CD4-positive, alpha-beta memory T cell (primary cell): ENCODE measurements at regions not wholly inside any gene's neighbourhood (a gene's known extent, or its start where the extent isn't known, plus 50 kb on each side); places are given as distances from the start of the nearest gene placed in this dataset.
"Not testable (repeated sequence)": the region's sequence is repeated elsewhere in the genome, so short reads cannot be mapped to it uniquely, and the experiment has no call there.

Experiments used
- CTCF ChIA-PET: fragments of 350-600 bp; sonication (Branson Sonifier 250); formaldehyde crosslinking; loops from one replicate; lab custom pipeline; 2021; ENCODE audit warnings: inconsistent platforms; ENCODE audit not compliant: partially characterized antibody; lab: Charles Lee
- POLR2A ChIA-PET: fragments of 350-600 bp; sonication (Branson Sonifier 250); formaldehyde crosslinking; loops from one replicate; lab custom pipeline; 2021; ENCODE audit not compliant: partially characterized antibody; lab: Charles Lee
- DNase-seq, 5 donors: peaks; one replicate each; pipeline versions ENCODE4 v3.0.0 to v3.0.0-alpha.2; 2020 to 2022; ENCODE audit warnings: mixed read lengths in 1 of 5
- H3K27ac ChIP-seq: one replicate; pipeline ENCODE4 v1.7.0; 2013; ENCODE audit warnings: low read depth, low read length
- H3K27me3 ChIP-seq: 2 replicates; pipeline ENCODE4 v1.7.0; 2013; ENCODE audit warnings: mild to moderate bottlenecking, low read length, moderate library complexity; ENCODE audit not compliant: insufficient read depth
- H3K36me3 ChIP-seq: 2 replicates; pipeline ENCODE4 v1.7.0; 2013; ENCODE audit warnings: mild to moderate bottlenecking, low read length, moderate library complexity; ENCODE audit not compliant: insufficient read depth
- H3K4me1 ChIP-seq: 2 replicates; pipeline ENCODE4 v1.7.0; 2013; ENCODE audit warnings: mild to moderate bottlenecking, low read length, moderate library complexity; ENCODE audit not compliant: insufficient read depth
- H3K4me3 ChIP-seq, 2 donors: one replicate each; pipeline ENCODE4 v1.7.0; 2013; ENCODE audit warnings: low read length in 2 of 2, mild to moderate bottlenecking in 1 of 2
- H3K9me3 ChIP-seq, 2 donors: one replicate each; pipeline ENCODE4 v1.7.0; 2013; ENCODE audit warnings: low read length in 2 of 2, control low read depth in 1 of 2; ENCODE audit not compliant: control insufficient read depth in 1 of 2
- H3K27ac Mint-ChIP-seq, 7 donors: one replicate each; pipeline ENCODE4 v1.8.0; 2020 to 2021; ENCODE audit warnings: mixed read lengths in 7 of 7, mild to moderate bottlenecking in 6 of 7, inconsistent platforms in 3 of 7, moderate library complexity in 3 of 7
- H3K27me3 Mint-ChIP-seq, 2 donors: one replicate each; pipeline ENCODE4 v1.8.0; 2020 to 2021; ENCODE audit warnings: mixed read lengths in 2 of 2
- H3K36me3 Mint-ChIP-seq, 2 donors: one replicate each; pipeline ENCODE4 v1.8.0; 2020 to 2021; ENCODE audit warnings: mixed read lengths in 2 of 2, inconsistent platforms in 1 of 2, mild to moderate bottlenecking in 1 of 2
- H3K4me1 Mint-ChIP-seq, 4 donors: one replicate each; pipeline ENCODE4 v1.8.0; 2020 to 2021; ENCODE audit warnings: mixed read lengths in 4 of 4, mild to moderate bottlenecking in 1 of 4
- H3K4me3 Mint-ChIP-seq, 8 donors: one replicate each; pipeline ENCODE4 v1.8.0; 2020 to 2021; ENCODE audit warnings: mixed read lengths in 8 of 8, mild to moderate bottlenecking in 7 of 8, moderate library complexity in 6 of 8, inconsistent platforms in 3 of 8
- H3K9me3 Mint-ChIP-seq, 8 donors: one replicate each; pipeline ENCODE4 v1.8.0; 2020 to 2021; ENCODE audit warnings: mixed read lengths in 8 of 8, mild to moderate bottlenecking in 5 of 8, inconsistent platforms in 3 of 8, moderate library complexity in 1 of 8
- intact Hi-C: fragments of 100-400 bp; cut with micrococcal nuclease; formaldehyde crosslinking; loops from one replicate; pipeline ENCODE4 v1.15.1; 2023

DNA sequence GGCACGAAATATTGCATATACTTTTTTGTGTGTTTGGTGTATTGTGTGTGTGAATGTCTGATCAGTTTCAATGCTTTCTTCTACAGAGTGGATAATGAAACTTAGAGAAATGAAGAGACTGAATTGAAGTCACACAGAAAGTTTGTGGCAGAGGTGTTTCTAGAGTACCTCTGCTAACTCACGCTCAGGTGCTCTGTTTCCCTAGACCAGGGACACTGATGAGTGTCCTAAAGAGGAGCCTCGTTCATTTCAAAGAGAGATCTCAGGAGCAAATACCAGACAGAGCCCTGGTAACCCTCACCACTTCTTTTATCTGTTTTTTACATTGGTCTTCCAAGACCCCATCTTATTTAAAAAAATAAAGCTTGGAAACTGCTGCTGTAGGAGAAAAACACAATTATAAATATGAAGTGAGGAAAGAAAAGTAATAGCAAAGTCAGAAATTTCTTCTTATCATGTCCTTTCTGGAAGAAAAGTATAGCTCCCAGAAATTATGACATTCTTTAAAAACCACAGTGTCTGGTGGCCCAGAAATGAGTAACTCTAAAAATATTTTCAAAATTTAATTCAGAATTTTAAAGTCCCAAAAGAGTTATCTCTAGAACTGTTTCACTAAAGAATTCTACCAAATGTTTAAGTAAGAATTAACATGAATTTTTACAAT, 720.6 kb downstream of the RFPL4B start:
- ChIA-PET CTCF (no interaction called here), POLR2A (no interaction called here)
- no peaks in the 10 kb centered on the region for H3K27me3 ChIP-seq
- no peaks in the 10 kb centered on the region for H3K36me3 ChIP-seq
- no peak overlapping the region for H3K27ac ChIP-seq
- DNase-seq, result no peak
- Mint-ChIP-seq H3K36me3 (no peaks in the 10 kb centered on the region), H3K27me3 (no peaks in the 10 kb centered on the region), H3K27ac (no peak overlapping the region), H3K4me3 (no peak overlapping the region), H3K4me1 (no peaks in the 10 kb centered on the region), H3K9me3 (peaks cover 0 to 15% (median 5%) of the 10 kb centered on the region in 8 donors)
- H3K4me3 ChIP-seq, result no peak overlapping the region
- no peaks in the 10 kb centered on the region for H3K9me3 ChIP-seq
- intact Hi-C loops, result no loop called here
- no peaks in the 10 kb centered on the region for H3K4me1 ChIP-seq

DNA sequence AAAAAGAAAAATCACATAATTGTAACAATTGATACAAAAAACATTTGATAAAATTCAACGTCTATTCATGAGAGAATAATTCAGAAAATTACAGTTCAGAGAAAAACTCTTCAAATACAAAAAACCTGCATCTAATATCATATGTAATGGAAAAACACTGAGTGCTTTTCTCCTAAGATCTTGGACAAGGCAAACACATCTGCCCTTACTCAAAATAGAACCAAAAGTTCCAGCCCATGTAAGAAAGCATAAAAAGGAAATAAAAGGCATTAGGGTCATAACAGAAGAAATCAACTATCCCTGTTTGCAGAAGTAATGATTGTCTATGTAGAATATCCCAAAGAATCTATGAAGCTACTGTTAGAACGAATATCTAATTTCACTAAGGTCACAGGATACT, 721.4 kb downstream of the RFPL4B start:
- H3K27me3 Mint-ChIP-seq, result no peaks in the 10 kb centered on the region

DNA sequence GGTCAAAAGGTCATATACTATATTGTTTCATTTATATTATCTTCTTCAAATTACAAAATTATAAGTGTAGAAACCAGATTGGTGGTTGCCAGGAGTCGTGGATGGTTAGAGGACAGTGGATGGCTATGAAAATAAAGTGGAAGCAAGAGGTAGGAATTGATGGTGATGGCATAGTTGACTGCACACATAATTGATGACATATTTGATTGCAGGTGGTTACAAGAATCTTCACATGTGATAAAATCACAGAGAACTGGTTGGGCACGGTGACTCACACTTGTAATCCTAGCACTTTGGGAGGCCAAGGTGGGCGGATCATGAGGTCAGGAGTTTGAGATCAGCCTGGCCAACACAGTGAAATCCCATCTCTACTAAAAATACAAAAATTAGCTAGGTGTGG, 723.6 kb downstream of the RFPL4B start:
- H3K4me3 Mint-ChIP-seq, H3K36me3 Mint-ChIP-seq, H3K4me3 ChIP-seq, CTCF ChIA-PET, H3K36me3 ChIP-seq, H3K4me1 ChIP-seq, POLR2A ChIA-PET, H3K27ac ChIP-seq, H3K27me3 Mint-ChIP-seq, H3K27me3 ChIP-seq, intact Hi-C loops, H3K27ac Mint-ChIP-seq, DNase-seq, H3K4me1 Mint-ChIP-seq, H3K9me3 ChIP-seq: not testable (repeated sequence)
- peaks cover 0 to 15% (median 4%) of the 10 kb centered on the region in 8 donors for H3K9me3 Mint-ChIP-seq

More for the DNA sequence above, 721.4 kb downstream of the RFPL4B start:
- Histone ChIP-seq H3K36me3 (no peaks in the 10 kb centered on the region), H3K4me1 (no peaks in the 10 kb centered on the region), H3K27me3 (no peaks in the 10 kb centered on the region), H3K9me3 (no peaks in the 10 kb centered on the region), H3K27ac (no peak overlapping the region), H3K4me3 (no peak overlapping the region)
- Mint-ChIP-seq H3K9me3 (peaks cover 0 to 15% (median 5%) of the 10 kb centered on the region in 8 donors), H3K27ac (no peak overlapping the region), H3K36me3 (no peaks in the 10 kb centered on the region), H3K4me3 (no peak overlapping the region), H3K4me1 (no peaks in the 10 kb centered on the region)
- DNase-seq, result no peak
- intact Hi-C loops, result no loop called here
- CTCF ChIA-PET, result no interaction called here
- POLR2A ChIA-PET, result no interaction called here

DNA sequence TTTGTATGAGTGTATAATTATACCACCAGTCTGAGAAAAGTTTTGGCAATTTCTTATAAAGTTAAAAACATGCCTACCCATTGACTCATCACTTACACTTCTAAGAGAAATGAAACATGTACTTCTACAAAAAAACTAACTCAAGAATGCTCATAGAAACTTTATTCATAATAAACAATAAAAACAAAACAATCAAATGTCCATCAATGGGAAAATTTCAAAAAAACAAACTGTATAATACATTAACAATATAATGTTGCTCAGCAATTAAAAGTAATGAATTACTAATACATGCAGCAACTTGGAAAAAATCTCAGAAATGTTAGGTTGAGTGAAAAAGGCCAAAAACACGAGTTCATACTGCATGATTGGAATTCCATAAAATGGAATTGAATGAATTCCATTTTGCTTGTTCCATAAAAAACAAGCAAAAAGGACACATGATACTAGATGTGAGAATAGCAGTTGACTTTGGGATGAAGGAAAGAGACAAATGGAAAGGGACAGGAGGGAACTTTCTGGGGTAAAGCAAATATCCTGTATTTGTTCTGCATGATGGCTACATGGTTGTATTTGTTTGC, 726.6 kb downstream of the RFPL4B start:
- H3K4me3 ChIP-seq, result no peak overlapping the region
- Mint-ChIP-seq H3K36me3 (no peaks in the 10 kb centered on the region), H3K4me1 (no peaks in the 10 kb centered on the region), H3K27ac (no peak overlapping the region), H3K9me3 (peaks cover under 1 to 22% (median 5%) of the 10 kb centered on the region in 8 donors), H3K27me3 (no peaks in the 10 kb centered on the region), H3K4me3 (no peak overlapping the region)
- ChIA-PET POLR2A (no interaction called here), CTCF (no interaction called here)
- no peak for DNase-seq
- H3K27me3 ChIP-seq, result no peaks in the 10 kb centered on the region
- intact Hi-C loops, result no loop called here
- no peaks in the 10 kb centered on the region for H3K9me3 ChIP-seq
- H3K4me1 ChIP-seq, result no peaks in the 10 kb centered on the region
- no peaks in the 10 kb centered on the region for H3K36me3 ChIP-seq
- no peak overlapping the region for H3K27ac ChIP-seq

DNA sequence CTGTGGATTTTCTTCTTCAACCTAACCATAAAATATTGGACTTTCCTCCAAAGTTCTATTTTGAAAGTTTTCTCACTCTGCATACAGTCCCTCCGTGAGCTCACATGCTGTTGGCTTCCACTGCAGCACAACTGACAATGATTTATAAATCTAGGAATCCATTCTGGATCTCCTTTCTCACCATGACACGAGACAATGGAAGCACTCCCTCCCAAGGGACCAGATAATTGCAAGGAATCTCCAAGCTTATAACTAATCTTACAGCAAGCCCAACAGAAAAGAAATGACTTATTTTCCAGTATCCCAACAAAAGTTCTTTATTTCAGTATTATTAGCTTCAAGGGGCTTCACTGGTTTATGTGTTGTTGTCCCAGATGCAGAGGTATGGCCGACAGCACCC, 729.0 kb downstream of the RFPL4B start:
- H3K9me3 Mint-ChIP-seq, result peaks cover 0 to 15% (median 4%) of the 10 kb centered on the region in 8 donors
- POLR2A ChIA-PET, result no interaction called here
- H3K36me3 ChIP-seq, result no peaks in the 10 kb centered on the region

DNA sequence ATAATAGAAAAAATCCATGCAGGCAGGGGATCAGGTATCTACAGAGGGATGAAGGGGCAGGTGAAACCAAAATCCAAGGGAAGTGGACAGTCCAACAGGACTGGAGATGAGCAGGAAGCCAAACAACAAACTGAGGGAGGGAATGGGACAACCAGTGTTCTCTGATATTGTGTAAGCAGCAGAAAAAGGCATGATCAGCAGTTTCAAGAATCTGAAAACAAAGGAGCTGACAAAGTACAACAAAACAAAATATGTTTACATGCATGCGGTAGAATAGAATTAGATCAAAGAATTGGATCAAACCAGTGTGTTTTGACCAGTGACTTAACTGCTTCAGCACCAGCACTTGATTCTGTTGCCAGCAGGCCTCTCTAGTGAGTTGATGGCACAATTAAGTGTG, 729.7 kb downstream of the RFPL4B start:
- H3K36me3 ChIP-seq, result no peaks in the 10 kb centered on the region
- POLR2A ChIA-PET, result no interaction called here
- H3K4me3 Mint-ChIP-seq, result no peak overlapping the region
- no peak overlapping the region for H3K27ac Mint-ChIP-seq
- H3K4me3 ChIP-seq, result no peak overlapping the region
- peaks cover 0 to 14% (median 4%) of the 10 kb centered on the region in 8 donors for H3K9me3 Mint-ChIP-seq
- no peaks in the 10 kb centered on the region for H3K4me1 Mint-ChIP-seq
- H3K9me3 ChIP-seq, result no peaks in the 10 kb centered on the region
- no peaks in the 10 kb centered on the region for H3K36me3 Mint-ChIP-seq
- H3K27me3 ChIP-seq, result no peaks in the 10 kb centered on the region
- CTCF ChIA-PET, result no interaction called here
- H3K27me3 Mint-ChIP-seq, result no peaks in the 10 kb centered on the region
- no peaks in the 10 kb centered on the region for H3K4me1 ChIP-seq
- intact Hi-C loops, result no loop called here
- DNase-seq, result no peak
- no peak overlapping the region for H3K27ac ChIP-seq

More for the DNA sequence above, 729.0 kb downstream of the RFPL4B start:
- Mint-ChIP-seq H3K36me3 (no peaks in the 10 kb centered on the region), H3K4me1 (no peaks in the 10 kb centered on the region), H3K27me3 (no peaks in the 10 kb centered on the region), H3K4me3 (no peak overlapping the region), H3K27ac (no peak overlapping the region)
- H3K27ac ChIP-seq, result no peak overlapping the region
- no peak overlapping the region for H3K4me3 ChIP-seq
- intact Hi-C loops, result no loop called here
- no peak for DNase-seq
- H3K27me3 ChIP-seq, result no peaks in the 10 kb centered on the region
- no peaks in the 10 kb centered on the region for H3K9me3 ChIP-seq
- CTCF ChIA-PET, result no interaction called here
- no peaks in the 10 kb centered on the region for H3K4me1 ChIP-seq

DNA sequence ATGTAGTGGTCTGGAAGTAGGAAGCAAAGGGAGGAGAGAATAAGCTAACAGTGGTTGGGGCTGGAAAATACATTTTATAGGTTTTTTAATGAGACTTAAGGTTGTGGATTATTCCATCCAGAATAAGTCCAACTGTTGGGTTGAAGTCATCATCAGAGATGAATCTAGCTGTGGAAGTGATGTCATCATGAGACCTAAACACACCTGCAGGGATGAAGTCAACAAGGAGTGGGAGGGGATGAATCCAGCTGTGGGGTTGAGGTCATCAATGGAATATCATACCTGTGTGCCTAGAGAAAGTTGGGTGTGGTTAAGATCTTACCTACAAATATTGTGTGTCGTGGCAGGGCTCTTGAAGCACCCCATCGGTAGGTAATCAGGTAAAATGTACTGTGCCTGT, 730.7 kb downstream of the RFPL4B start:
- Mint-ChIP-seq H3K36me3 (no peaks in the 10 kb centered on the region), H3K9me3 (peaks cover 0 to 14% (median 4%) of the 10 kb centered on the region in 8 donors), H3K27me3 (no peaks in the 10 kb centered on the region), H3K4me3 (no peak overlapping the region), H3K4me1 (no peaks in the 10 kb centered on the region), H3K27ac (no peak overlapping the region)
- Histone ChIP-seq H3K27ac (no peak overlapping the region), H3K36me3 (no peaks in the 10 kb centered on the region), H3K4me1 (no peaks in the 10 kb centered on the region), H3K27me3 (no peaks in the 10 kb centered on the region), H3K9me3 (no peaks in the 10 kb centered on the region), H3K4me3 (no peak overlapping the region)
- no peak for DNase-seq
- CTCF ChIA-PET, result no interaction called here
- intact Hi-C loops, result no loop called here
- POLR2A ChIA-PET, result no interaction called here
